ENCODE measurements at regions not wholly inside any gene's neighbourhood (a gene's known extent, or its start where the extent isn't known, plus 50 kb on each side); places are given as distances from the start of the nearest gene placed in this dataset.

DNA sequence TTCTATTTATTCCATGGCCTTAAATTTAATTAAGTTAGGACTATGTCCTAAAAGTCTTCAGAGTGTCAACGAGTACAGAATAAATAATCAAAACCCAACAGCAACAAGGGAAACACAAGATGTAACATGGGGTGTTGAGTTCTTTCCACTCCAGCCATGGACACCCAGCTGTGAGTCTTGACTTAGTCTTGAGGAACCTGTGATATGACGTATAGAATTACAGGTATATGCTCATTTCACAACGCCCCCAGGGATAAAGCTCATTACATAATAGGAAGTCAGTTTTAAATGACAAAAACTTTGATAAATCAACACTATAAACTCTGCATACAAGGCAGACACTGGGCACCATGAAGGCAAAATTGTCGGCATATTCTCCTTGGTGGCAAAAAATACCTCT lies 200.0 kb upstream of the CASK start:
- DNase-seq (ENCODE audit: low read depth), result no peak
- TF ChIP-seq, protein P1, sequence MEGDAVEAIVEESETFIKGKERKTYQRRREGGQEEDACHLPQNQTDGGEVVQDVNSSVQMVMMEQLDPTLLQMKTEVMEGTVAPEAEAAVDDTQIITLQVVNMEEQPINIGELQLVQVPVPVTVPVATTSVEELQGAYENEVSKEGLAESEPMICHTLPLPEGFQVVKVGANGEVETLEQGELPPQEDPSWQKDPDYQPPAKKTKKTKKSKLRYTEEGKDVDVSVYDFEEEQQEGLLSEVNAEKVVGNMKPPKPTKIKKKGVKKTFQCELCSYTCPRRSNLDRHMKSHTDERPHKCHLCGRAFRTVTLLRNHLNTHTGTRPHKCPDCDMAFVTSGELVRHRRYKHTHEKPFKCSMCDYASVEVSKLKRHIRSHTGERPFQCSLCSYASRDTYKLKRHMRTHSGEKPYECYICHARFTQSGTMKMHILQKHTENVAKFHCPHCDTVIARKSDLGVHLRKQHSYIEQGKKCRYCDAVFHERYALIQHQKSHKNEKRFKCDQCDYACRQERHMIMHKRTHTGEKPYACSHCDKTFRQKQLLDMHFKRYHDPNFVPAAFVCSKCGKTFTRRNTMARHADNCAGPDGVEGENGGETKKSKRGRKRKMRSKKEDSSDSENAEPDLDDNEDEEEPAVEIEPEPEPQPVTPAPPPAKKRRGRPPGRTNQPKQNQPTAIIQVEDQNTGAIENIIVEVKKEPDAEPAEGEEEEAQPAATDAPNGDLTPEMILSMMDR (conservative IDR thresholded peaks at IDR 0.05; ENCODE audit: low read length), result no peak
- H3K4me3 ChIP-seq (ENCODE audit: low read length), result no peak overlapping the region

DNA sequence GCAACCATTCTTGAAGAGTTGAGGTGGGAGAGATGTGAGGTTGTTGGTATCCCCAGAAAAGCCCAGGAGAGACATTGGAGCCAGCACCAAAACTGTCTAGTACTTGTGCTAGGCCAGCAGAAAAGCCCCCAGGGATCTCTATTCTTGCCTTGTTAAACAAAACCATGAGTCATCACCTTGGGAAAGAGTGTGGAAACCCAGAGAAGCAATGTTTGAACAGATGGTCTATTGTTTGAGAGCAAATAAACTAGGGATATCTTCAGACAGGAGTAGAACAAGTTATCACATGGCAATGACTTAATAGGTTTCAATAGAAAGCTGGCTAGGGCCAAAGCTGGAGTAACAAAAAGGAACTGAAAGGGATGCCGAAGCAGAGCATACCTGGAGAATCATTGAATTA lies 195.7 kb upstream of the CASK start:
- H3K4me3 ChIP-seq (ENCODE audit: low read length), result no peak overlapping the region
- TF ChIP-seq, protein P1 (conservative IDR thresholded peaks at IDR 0.05; ENCODE audit: low read length), result no peak
- DNase-seq (ENCODE audit: low read depth), result peak; percentile 63

DNA sequence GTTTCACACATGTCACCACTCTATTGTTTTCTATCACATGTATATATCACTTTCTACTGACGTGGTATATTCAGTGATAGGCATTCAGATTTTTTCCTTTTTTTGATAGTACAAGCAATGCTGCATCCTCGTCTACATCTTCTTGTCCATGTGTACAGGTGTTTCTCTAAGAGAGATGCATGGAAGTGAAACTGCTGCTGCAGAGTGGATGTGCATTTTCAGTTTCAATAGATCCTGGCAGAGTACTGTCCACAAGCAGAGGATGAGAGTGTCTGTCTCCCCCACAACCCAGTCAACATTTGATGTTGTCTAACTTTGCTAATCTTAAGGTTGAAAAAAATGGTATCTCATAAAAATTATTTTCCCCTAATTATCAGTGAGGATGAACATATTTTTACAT lies 194.0 kb upstream of the CASK start:
- no peak overlapping the region for H3K4me3 ChIP-seq (ENCODE audit: low read length)
- DNase-seq (ENCODE audit: low read depth), result no peak
- TF ChIP-seq, protein P1 (conservative IDR thresholded peaks at IDR 0.05; ENCODE audit: low read length), result no peak

DNA sequence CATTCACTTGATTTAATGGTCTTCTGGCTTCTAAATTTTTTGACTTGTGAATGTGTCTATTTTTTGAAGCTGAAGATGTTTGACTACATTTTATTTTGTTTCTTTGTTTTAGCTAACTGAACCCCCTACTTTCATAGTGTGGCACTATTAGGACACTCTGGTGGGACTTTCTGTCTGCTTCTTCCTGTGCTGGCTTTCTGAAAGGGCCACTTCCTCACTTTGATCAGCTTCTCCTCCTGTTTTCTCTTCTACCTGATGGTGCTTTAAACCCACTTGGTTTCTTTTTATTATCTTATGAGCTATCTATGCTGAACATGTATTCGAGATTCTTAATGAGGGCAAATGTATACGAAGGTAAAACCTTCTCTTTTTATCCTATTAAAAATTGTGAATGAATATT lies 186.1 kb upstream of the CASK start:
- TF ChIP-seq, protein P1 (conservative IDR thresholded peaks at IDR 0.05; ENCODE audit: low read length), result no peak
- no peak overlapping the region for H3K4me3 ChIP-seq (ENCODE audit: low read length)
- no peak for DNase-seq (ENCODE audit: low read depth)

DNA sequence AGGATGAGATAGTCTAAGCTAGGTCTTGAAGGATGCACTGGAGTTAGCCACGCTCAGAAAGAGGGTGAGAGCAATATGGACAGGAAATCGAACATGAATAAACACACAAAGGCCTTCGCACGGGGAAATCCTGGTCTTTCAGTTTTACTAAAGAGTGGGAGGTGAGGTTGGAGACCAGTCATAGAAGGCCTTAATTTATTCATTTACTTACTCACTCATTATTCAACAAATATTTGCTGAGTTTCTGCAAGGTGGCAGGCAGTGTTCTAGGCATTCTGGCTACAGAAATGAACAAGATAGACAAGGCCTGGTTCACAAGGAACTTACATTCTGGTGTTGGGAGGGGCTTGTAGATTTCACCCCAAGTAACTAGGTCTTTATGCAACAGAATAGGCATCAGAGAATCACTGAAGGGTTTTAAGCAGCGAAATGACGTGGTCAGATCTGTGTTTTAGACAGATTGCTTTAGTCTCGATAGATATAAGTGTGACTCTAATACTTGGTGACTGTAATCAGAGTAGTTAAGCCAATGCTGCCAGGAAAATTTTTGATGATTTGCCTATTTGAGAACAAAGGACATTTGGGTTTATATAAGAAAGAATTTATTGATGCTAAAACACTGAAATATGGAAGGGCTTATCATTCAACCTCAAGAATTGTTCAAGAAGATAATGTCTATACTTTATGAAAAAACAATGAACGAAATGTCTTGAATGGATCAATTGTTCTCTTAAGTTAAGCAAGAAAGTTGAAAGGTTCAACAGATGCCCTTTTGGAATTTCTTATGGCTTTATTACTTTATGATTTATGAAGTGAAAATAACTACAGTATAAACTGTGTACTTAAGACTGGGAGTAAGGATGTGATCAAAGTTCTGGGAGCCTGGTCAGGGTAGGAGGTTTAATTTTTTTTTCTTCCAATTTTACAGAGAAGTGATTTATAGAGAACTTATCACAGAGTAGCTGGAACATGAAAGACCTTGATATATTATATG lies 184.4 kb upstream of the CASK start:
- TF ChIP-seq, protein P1 (conservative IDR thresholded peaks at IDR 0.05; ENCODE audit: low read length), result no peak
- no peak for DNase-seq (ENCODE audit: low read depth)
- H3K4me3 ChIP-seq (ENCODE audit: low read length), result no peak overlapping the region

DNA sequence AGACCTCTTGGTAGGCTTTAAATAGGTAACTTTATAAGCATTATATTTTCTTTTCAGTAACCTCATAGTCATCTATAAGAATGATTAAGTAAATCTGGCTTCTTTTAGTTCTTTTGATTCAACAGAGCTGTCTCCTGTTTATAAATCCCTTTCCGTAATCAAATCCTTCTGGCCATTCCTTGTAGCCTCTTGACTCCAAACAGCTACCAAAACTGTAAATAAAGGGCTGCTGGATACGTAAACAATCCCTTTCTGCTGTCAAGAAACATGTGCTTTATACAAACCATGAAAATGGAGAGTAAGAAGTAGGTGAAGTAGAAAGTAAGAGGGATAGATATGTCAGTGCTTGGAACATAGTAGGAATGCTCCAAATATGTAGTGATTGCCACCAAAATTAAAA lies 183.2 kb upstream of the CASK start:
- no peak overlapping the region for H3K4me3 ChIP-seq (ENCODE audit: low read length)
- DNase-seq (ENCODE audit: low read depth), result no peak
- TF ChIP-seq, protein P1 (conservative IDR thresholded peaks at IDR 0.05; ENCODE audit: low read length), result no peak
